DOHH2 (cell line): ENCODE measurements at regions not wholly inside any gene's neighbourhood (a gene's known extent, or its start where the extent isn't known, plus 50 kb on each side); places are given as distances from the start of the nearest gene placed in this dataset.
"Not testable (repeated sequence)": the region's sequence is repeated elsewhere in the genome, so short reads cannot be mapped to it uniquely, and the experiment has no call there.

Experiments
- H3F3A ChIP-seq: fragments of 200-600 bp; sonication (generic), shearing (Covaris generic); 2 replicates; pipeline ENCODE4 v1.6.0; 2016; ENCODE audit warnings: antibody characterized with exemption, mild to moderate bottlenecking; ENCODE audit not compliant: control insufficient read depth, insufficient read depth
- H3K27ac ChIP-seq: fragments of 200-600 bp; sonication (generic); 2 replicates; pipeline ENCODE4 v1.5.1; 2014; ENCODE audit warnings: low read depth, mild to moderate bottlenecking, low read length, moderate library complexity
- H3K27me3 ChIP-seq: fragments of 200-600 bp; sonication (generic); 2 replicates; pipeline ENCODE4 v1.6.1; 2014; ENCODE audit warnings: mild to moderate bottlenecking, low read length, mixed read lengths; ENCODE audit not compliant: control insufficient read depth
- H3K36me3 ChIP-seq: fragments of 200-600 bp; sonication (generic); 2 replicates; pipeline ENCODE4 v1.6.1; 2014; ENCODE audit warnings: mild to moderate bottlenecking, low read length, moderate library complexity, mixed read lengths; ENCODE audit not compliant: control insufficient read depth
- H3K4me1 ChIP-seq: fragments of 200-600 bp; sonication (generic); 2 replicates; pipeline ENCODE4 v1.6.1; 2014; ENCODE audit warnings: mild to moderate bottlenecking, low read length, mixed read lengths; ENCODE audit not compliant: control insufficient read depth
- H3K4me2 ChIP-seq: fragments of 200-600 bp; sonication (generic); 2 replicates; pipeline ENCODE4 v1.6.0; 2014; ENCODE audit warnings: mild to moderate bottlenecking, low read length, moderate library complexity
- H3K4me3 ChIP-seq: fragments of 200-600 bp; sonication (generic); 2 replicates; pipeline ENCODE4 v1.5.1; 2014; ENCODE audit warnings: mild to moderate bottlenecking, low read length, mixed read lengths
- H3K79me2 ChIP-seq: fragments of 200-600 bp; sonication (generic); 2 replicates; pipeline ENCODE4 v1.6.1; 2014; ENCODE audit warnings: mild to moderate bottlenecking, low read length, mixed read lengths; ENCODE audit not compliant: control insufficient read depth
- H3K9me2 ChIP-seq: fragments of 200-600 bp; sonication (generic); replicated peaks from 2 replicates; pipeline ENCODE4 v1.6.1; 2014; ENCODE audit warnings: mild to moderate bottlenecking, low read length, mixed read lengths; ENCODE audit not compliant: control insufficient read depth
- H3K9me3 ChIP-seq: fragments of 200-600 bp; sonication (generic); 2 replicates; pipeline ENCODE4 v1.6.1; 2014; ENCODE audit warnings: antibody characterized with exemption, low read length, mixed read lengths; ENCODE audit not compliant: control insufficient read depth, insufficient read depth
- H4K20me1 ChIP-seq: fragments of 200-600 bp; sonication (generic); 2 replicates; pipeline ENCODE4 v1.6.0; 2014; ENCODE audit warnings: low read depth, mild to moderate bottlenecking, antibody characterized with exemption, low read length, moderate library complexity; ENCODE audit not compliant: control insufficient read depth, insufficient read depth
- EZH2phosphoT487 ChIP-seq: fragments of 200-600 bp; sonication (generic); IDR thresholded peaks from 2 replicates; pipeline ENCODE4 v1.6.1; 2017; ENCODE audit warnings: borderline replicate concordance, mild to moderate bottlenecking, antibody characterized with exemption, low read length, moderate library complexity, mixed read lengths
- TF ChIP-seq, protein P1 (sequence below): fragments of 200-600 bp; sonication (generic); IDR thresholded peaks from one replicate; pipeline ENCODE4 v1.5.1; 2014; ENCODE audit warnings: antibody characterized with exemption, mild to moderate bottlenecking, low read depth, low read length; ENCODE audit not compliant: poor library complexity, severe bottlenecking

GRCh38 chr11:134591338-134591737 is 179.3 kb upstream of the B3GAT1 start:
- Histone ChIP-seq H3K27ac (no peak overlapping the region), H3K4me2 (no peak overlapping the region), H3K79me2 (no peaks in the 10 kb centered on the region), H3K4me3 (no peak overlapping the region), H3K4me1 (peaks cover 7% of the 10 kb centered on the region), H3K9me3 (no peaks in the 10 kb centered on the region), H4K20me1 (no peaks in the 10 kb centered on the region), H3K36me3 (no peaks in the 10 kb centered on the region), H3K9me2 (no peaks in the 10 kb centered on the region), H3F3A (no peaks in the 10 kb centered on the region), H3K27me3 (no peaks in the 10 kb centered on the region; the same call in 1 of the 2 replicates)
- TF ChIP-seq, protein P1, sequence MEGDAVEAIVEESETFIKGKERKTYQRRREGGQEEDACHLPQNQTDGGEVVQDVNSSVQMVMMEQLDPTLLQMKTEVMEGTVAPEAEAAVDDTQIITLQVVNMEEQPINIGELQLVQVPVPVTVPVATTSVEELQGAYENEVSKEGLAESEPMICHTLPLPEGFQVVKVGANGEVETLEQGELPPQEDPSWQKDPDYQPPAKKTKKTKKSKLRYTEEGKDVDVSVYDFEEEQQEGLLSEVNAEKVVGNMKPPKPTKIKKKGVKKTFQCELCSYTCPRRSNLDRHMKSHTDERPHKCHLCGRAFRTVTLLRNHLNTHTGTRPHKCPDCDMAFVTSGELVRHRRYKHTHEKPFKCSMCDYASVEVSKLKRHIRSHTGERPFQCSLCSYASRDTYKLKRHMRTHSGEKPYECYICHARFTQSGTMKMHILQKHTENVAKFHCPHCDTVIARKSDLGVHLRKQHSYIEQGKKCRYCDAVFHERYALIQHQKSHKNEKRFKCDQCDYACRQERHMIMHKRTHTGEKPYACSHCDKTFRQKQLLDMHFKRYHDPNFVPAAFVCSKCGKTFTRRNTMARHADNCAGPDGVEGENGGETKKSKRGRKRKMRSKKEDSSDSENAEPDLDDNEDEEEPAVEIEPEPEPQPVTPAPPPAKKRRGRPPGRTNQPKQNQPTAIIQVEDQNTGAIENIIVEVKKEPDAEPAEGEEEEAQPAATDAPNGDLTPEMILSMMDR, result no peak
- TF ChIP-seq EZH2phosphoT487, result no peak

GRCh38 chr11:134589129-134589528 is 177.1 kb upstream of the B3GAT1 start:
- Histone ChIP-seq H3K4me1 (peaks cover 7% of the 10 kb centered on the region), H3K4me2 (no peak overlapping the region), H3F3A (no peaks in the 10 kb centered on the region), H3K27me3 (no peaks in the 10 kb centered on the region; the same call in 1 of the 2 replicates), H3K36me3 (no peaks in the 10 kb centered on the region), H3K79me2 (no peaks in the 10 kb centered on the region), H3K27ac (no peak overlapping the region), H4K20me1 (no peaks in the 10 kb centered on the region), H3K4me3 (no peak overlapping the region), H3K9me2 (no peaks in the 10 kb centered on the region), H3K9me3 (no peaks in the 10 kb centered on the region)
- no peak for TF ChIP-seq EZH2phosphoT487
- TF ChIP-seq, protein P1, result no peak

DNA sequence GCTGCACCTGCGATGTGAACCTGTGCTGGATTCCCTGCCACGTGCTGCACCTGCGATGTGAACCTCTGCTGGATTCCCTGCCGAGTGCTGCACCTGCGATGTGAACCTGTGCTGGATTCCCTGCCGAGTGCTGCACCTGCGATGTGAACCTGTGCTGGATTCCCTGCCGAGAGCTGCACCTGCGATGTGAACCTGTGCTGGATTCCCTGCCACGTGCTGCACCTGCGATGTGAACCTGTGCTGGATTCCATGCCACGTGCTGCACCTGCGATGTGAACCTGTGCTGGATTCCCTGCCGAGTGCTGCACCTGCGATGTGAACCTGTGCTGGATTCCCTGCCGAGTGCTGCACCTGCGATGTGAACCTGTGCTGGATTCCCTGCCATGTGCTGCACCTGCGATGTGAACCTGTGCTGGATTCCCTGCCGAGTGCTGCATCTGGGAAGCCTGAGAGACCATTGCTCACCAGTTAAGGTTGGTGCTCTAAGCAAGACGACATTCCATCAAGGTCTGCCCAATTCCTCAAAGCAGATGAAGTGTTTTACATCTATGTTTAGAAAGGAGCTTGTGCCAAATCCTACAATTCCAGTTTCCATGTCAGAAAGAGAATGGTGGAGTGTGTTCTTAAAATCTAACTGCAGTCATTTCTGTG is 176.5 kb upstream of the B3GAT1 start:
- not testable (repeated sequence) for H3K4me3 ChIP-seq, H3F3A ChIP-seq, H3K4me1 ChIP-seq, H4K20me1 ChIP-seq, H3K79me2 ChIP-seq, H3K4me2 ChIP-seq, H3K9me3 ChIP-seq, H3K27me3 ChIP-seq, H3K36me3 ChIP-seq, H3K9me2 ChIP-seq, H3K27ac ChIP-seq

- no peak overlapping the region for H3K27ac ChIP-seq
- H3K9me2 ChIP-seq, result no peaks in the 10 kb centered on the region
- no peaks in the 10 kb centered on the region for H3K79me2 ChIP-seq
- no peaks in the 10 kb centered on the region for H3F3A ChIP-seq
- H3K9me3 ChIP-seq, result no peaks in the 10 kb centered on the region
- H3K27me3 ChIP-seq, result peaks cover 4% of the 10 kb centered on the region; the same call in 1 of the 2 replicates
- no peak overlapping the region for H3K4me2 ChIP-seq
- H3K36me3 ChIP-seq, result no peaks in the 10 kb centered on the region
- no peaks in the 10 kb centered on the region; the same call in 1 of the 2 replicates for H4K20me1 ChIP-seq
- peaks cover 7% of the 10 kb centered on the region for H3K4me1 ChIP-seq
- no peak overlapping the region for H3K4me3 ChIP-seq
- no peak for TF ChIP-seq EZH2phosphoT487
- TF ChIP-seq, protein P1, result no peak
Observed at GRCh38 chr11:134587345-134587744, 175.3 kb upstream of the B3GAT1 start.
